ENCODE measurements at regions not wholly inside any gene's neighbourhood (a gene's known extent, or its start where the extent isn't known, plus 50 kb on each side); places are given as distances from the start of the nearest gene placed in this dataset.

DNA sequence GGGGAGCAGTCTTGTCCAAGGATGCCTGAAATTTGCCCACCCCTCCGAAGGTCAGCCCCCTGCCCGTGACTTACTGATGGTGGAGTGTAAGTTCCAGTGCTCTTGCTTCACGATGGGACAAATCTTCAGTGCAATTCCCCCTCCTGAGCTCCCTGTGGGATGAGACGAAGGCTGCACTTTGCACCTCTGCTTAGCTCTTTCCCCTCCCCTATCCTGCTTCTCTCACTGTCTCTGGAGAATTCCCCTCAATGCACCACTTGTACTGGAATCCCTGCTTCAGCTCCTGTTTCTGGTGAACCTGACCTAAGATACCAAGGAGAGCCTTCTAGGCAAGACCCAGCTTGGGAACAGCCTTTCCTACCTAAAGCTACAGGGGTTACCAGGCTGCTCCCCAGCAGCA lies 122.9 kb upstream of the ZMIZ1 start:
- TF ChIP-seq ELF4 (IDR thresholded peaks at IDR 0.05) (no peak), FOXA1 (IDR thresholded peaks at IDR 0.05) (no peak), FOXK2 (IDR thresholded peaks at IDR 0.05) (no peak), BHLHE40 (IDR thresholded peaks at IDR 0.05; ENCODE audit: borderline replicate concordance) (no peak), SP1 (IDR thresholded peaks at IDR 0.05) (no peak), L3MBTL2 (conservative IDR thresholded peaks at IDR 0.05) (no peak)

Data from HEK293T (cell line).